ENCODE measurements at regions not wholly inside any gene's neighbourhood (a gene's known extent, or its start where the extent isn't known, plus 50 kb on each side); places are given as distances from the start of the nearest gene placed in this dataset.

GRCh38 chr3:137554242-137554641 is 209.9 kb upstream of the SOX14 start:
- TF ChIP-seq CTCF (optimal IDR thresholded peaks at IDR 0.05 in 1 of 3, IDR thresholded peaks at IDR 0.05 in 1 of 3, conservative IDR thresholded peaks at IDR 0.05 in 1 of 3; ENCODE audit: extremely low read depth in 1 of 3, insufficient read depth in 2 of 3, low read length in 3 of 3), result no peak
- no peak for TF ChIP-seq EZH2 (IDR thresholded peaks at IDR 0.05; ENCODE audit: low read length)
